ENCODE measurements at regions not wholly inside any gene's neighbourhood (a gene's known extent, or its start where the extent isn't known, plus 50 kb on each side); places are given as distances from the start of the nearest gene placed in this dataset.
"Not testable (repeated sequence)": the region's sequence is repeated elsewhere in the genome, so short reads cannot be mapped to it uniquely, and the experiment has no call there.

DNA sequence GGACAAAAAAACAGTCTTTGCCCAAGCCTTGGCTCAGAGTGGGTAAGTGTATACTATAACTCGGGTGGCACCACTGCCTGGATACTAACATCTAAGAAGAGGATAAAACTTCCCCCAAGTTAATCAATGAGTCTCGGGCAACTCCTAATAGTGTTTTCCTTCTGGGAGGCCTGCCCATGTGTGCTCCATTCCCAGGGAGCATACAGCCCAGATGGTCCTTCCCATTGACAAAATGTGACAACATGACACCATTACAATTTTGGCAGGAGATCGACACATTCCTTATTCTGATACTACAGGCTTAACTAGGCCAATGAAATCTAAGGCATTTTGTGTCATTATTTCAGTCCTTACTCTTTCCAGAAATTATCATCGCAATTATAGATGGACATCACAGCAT is 52.7 kb upstream of the CRIM1 start:
- H3K27me3 ChIP-seq (ENCODE audit: control insufficient read depth in 1 of 2, insufficient read depth in 2 of 2, low read length in 1 of 2) = no peaks in the 10 kb centered on the region
- H3K36me3 ChIP-seq (ENCODE audit: control insufficient read depth in 1 of 2, insufficient read depth in 2 of 2, low read length in 1 of 2) = no peaks in the 10 kb centered on the region
- intact Hi-C loops (cut with DNase I) = no loop called here
- no peaks in the 10 kb centered on the region for H3K9me3 ChIP-seq (ENCODE audit: control insufficient read depth, low read length)
- ATAC-seq (ENCODE audit: low FRiP score) (no peak), DNase-seq (no peak)
- H3K4me3 ChIP-seq (ENCODE audit: low read length in 2 of 2) = no peak overlapping the region
- WGBS, 2 donors = 75 to 76% methylated on average over 4 of the region's 4 CpGs
- H3K4me1 ChIP-seq (ENCODE audit: control insufficient read depth in 1 of 2, insufficient read depth in 2 of 2, low read length in 2 of 2) = no peaks in the 10 kb centered on the region
- H3K27ac ChIP-seq (ENCODE audit: low read depth in 1 of 2, low read length in 2 of 2) = no peak overlapping the region

DNA sequence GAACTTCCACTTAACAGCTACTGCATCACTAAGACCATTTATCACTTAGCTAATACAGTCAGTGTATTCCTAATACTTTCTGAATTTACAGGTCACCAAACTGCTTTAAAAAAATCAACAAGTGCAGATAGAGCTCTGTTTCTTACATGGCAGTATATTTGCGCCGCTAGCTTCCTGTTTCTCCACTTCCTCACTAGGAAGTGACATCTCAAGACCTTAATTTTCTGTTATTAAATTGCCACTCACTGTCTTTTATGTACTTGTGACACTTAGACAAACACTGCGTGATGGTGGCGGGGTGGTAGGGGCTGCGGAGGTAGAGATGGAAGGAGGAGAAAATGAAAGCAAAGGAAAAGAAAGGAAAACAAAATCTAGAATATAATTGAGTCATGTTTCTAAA is 53.7 kb upstream of the CRIM1 start:
- Histone ChIP-seq H3K36me3 (ENCODE audit: control insufficient read depth in 1 of 2, insufficient read depth in 2 of 2, low read length in 1 of 2) (no peaks in the 10 kb centered on the region), H3K27ac (ENCODE audit: low read depth in 1 of 2, low read length in 2 of 2) (no peak overlapping the region), H3K4me1 (ENCODE audit: control insufficient read depth in 1 of 2, insufficient read depth in 2 of 2, low read length in 2 of 2) (no peaks in the 10 kb centered on the region), H3K27me3 (ENCODE audit: control insufficient read depth in 1 of 2, insufficient read depth in 2 of 2, low read length in 1 of 2) (no peaks in the 10 kb centered on the region), H3K4me3 (ENCODE audit: low read length in 2 of 2) (no peak overlapping the region), H3K9me3 (ENCODE audit: control insufficient read depth, low read length) (no peaks in the 10 kb centered on the region)
- 69 to 82% methylated on average over 5 of the region's 5 CpGs for WGBS, 2 donors
- intact Hi-C loops (cut with DNase I) = no loop called here
- DNase-seq (no peak), ATAC-seq (ENCODE audit: low FRiP score) (no peak)

DNA sequence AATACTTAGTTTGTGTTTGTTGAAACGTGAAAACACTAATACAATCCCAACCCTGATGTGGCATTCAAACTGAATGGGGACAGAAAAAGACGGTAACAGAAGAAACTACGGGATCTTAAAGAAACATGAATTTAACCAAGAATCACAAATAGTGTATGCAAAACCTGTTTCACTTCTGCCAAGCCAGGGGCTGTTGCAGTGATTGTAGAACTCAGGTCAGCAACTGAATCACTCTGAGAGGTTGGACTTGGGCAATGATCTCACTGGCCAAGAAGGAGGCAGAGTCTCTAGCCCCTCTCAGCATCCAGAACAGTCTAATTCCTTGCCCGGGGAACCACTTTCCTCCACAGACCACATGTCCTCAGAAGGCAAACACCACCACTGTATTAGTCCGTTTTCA is 54.9 kb upstream of the CRIM1 start:
- Histone ChIP-seq H3K4me3 (ENCODE audit: low read length in 2 of 2) (no peak overlapping the region), H3K36me3 (ENCODE audit: control insufficient read depth in 1 of 2, insufficient read depth in 2 of 2, low read length in 1 of 2) (no peaks in the 10 kb centered on the region), H3K27ac (ENCODE audit: low read depth in 1 of 2, low read length in 2 of 2) (no peak overlapping the region), H3K9me3 (ENCODE audit: control insufficient read depth, low read length) (no peaks in the 10 kb centered on the region), H3K27me3 (ENCODE audit: control insufficient read depth in 1 of 2, insufficient read depth in 2 of 2, low read length in 1 of 2) (no peaks in the 10 kb centered on the region), H3K4me1 (ENCODE audit: control insufficient read depth in 1 of 2, insufficient read depth in 2 of 2, low read length in 2 of 2) (no peaks in the 10 kb centered on the region)
- DNase-seq (no peak), ATAC-seq (ENCODE audit: low FRiP score) (no peak)
- intact Hi-C loops (cut with DNase I) = no loop called here
- 81 to 83% methylated on average over 5 of the region's 5 CpGs for whole genome bisulfite sequencing, 2 donors

DNA sequence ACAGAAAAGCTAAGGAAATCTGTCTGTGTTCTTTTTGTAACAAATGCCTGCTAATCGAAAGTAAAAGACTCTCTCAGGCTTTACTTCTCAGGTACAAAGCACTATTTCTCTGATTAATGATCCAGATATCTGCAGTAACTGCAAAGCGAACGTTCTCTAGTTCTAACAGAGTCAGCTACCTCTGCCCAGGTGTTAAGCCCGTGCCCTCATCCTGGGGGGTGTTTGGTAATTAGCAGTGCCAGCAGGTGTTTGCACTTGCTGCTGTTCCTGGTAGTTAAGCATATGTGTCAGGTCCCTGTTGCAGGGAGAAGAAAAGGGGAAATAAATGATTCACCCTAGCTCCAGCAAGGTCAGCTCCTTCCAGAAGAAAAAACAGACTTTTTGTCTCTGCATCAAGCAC is 58.8 kb upstream of the CRIM1 start:
- intact Hi-C loops (cut with DNase I) = no loop called here
- Histone ChIP-seq H3K9me3 (ENCODE audit: control insufficient read depth, low read length) (no peaks in the 10 kb centered on the region), H3K27me3 (ENCODE audit: control insufficient read depth in 1 of 2, insufficient read depth in 2 of 2, low read length in 1 of 2) (no peaks in the 10 kb centered on the region), H3K4me3 (ENCODE audit: low read length in 2 of 2) (no peak overlapping the region), H3K27ac (ENCODE audit: low read depth in 1 of 2, low read length in 2 of 2) (no peak overlapping the region), H3K36me3 (ENCODE audit: control insufficient read depth in 1 of 2, insufficient read depth in 2 of 2, low read length in 1 of 2) (no peaks in the 10 kb centered on the region), H3K4me1 (ENCODE audit: control insufficient read depth in 1 of 2, insufficient read depth in 2 of 2, low read length in 2 of 2) (no peaks in the 10 kb centered on the region)
- ATAC-seq (ENCODE audit: low FRiP score) (no peak), DNase-seq (no peak)
- 52 to 53% methylated on average over 4 of the region's 4 CpGs for WGBS, 2 donors

DNA sequence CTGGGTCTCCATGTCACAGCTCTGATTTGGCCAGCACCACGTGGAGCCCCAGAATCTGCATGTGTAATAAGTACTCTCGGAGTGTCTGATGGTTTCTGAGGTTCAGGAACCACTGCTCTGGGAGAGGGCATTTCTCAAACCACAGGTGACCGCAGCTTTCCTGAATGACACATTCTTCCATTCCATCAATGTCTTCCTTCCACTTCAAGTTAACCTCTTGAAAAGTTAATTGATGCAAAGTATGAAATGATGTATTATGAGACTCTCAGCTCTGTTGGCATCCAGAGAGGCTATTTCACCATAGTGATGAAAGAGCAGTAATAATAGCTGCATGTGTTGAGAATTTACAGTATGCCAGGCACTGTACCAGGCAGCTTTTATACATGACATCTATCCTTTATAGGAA is 61.3 kb upstream of the CRIM1 start:
- no peak overlapping the region for H3K27ac ChIP-seq (ENCODE audit: low read depth in 1 of 2, low read length in 2 of 2)
- WGBS, 2 donors = 76 to 84% methylated on average over 3 of the region's 3 CpGs

DNA sequence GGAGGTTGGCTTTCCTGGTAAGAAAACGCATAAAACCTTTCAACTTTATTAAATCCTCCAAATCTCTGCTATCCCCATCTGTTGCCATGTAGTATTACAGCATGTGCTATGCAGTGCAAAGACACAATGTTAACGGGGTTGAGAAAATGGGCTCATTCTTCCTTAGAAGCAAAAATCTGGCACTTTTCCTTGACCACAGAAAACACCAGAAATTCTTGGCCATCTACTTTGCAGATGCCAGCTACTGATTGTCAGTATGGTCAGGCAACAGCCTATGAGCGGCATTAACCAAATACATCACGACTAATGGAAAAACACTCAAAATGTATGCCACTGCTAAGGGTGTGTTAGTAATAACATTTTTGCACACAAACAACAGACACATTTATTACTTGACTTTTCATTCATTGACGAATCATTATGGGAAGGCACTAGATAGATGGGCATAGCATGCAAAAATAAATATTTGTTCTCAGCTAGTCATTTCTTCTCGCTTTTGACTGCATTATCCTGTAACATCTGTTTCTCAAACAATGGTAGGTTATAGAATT is 65.2 kb upstream of the CRIM1 start:
- Histone ChIP-seq H3K27me3 (ENCODE audit: control insufficient read depth in 1 of 2, insufficient read depth in 2 of 2, low read length in 1 of 2) (no peaks in the 10 kb centered on the region), H3K4me3 (ENCODE audit: low read length in 2 of 2) (no peak overlapping the region), H3K9me3 (ENCODE audit: control insufficient read depth, low read length) (peaks cover 2% of the 10 kb centered on the region), H3K4me1 (ENCODE audit: control insufficient read depth in 1 of 2, insufficient read depth in 2 of 2, low read length in 2 of 2) (peaks cover 0 to 2% of the 10 kb centered on the region in 2 donors), H3K36me3 (ENCODE audit: control insufficient read depth in 1 of 2, insufficient read depth in 2 of 2, low read length in 1 of 2) (no peaks in the 10 kb centered on the region), H3K27ac (ENCODE audit: low read depth in 1 of 2, low read length in 2 of 2) (no peak overlapping the region)
- intact Hi-C loops (cut with DNase I) = no loop called here
- WGBS, 2 donors = 71 to 75% methylated on average over 6 of the region's 6 CpGs
- DNase-seq = no peak
- no peak for ATAC-seq (ENCODE audit: low FRiP score)

More for the DNA sequence above, 61.3 kb upstream of the CRIM1 start:
- no peak overlapping the region for H3K4me3 ChIP-seq (ENCODE audit: low read length in 2 of 2)
- no peaks in the 10 kb centered on the region for H3K27me3 ChIP-seq (ENCODE audit: control insufficient read depth in 1 of 2, insufficient read depth in 2 of 2, low read length in 1 of 2)
- H3K36me3 ChIP-seq (ENCODE audit: control insufficient read depth in 1 of 2, insufficient read depth in 2 of 2, low read length in 1 of 2) = no peaks in the 10 kb centered on the region
- DNase-seq (no peak), ATAC-seq (ENCODE audit: low FRiP score) (no peak)
- intact Hi-C loops (cut with DNase I) = no loop called here
- no peaks in the 10 kb centered on the region for H3K9me3 ChIP-seq (ENCODE audit: control insufficient read depth, low read length)
- no peaks in the 10 kb centered on the region for H3K4me1 ChIP-seq (ENCODE audit: control insufficient read depth in 1 of 2, insufficient read depth in 2 of 2, low read length in 2 of 2)

DNA sequence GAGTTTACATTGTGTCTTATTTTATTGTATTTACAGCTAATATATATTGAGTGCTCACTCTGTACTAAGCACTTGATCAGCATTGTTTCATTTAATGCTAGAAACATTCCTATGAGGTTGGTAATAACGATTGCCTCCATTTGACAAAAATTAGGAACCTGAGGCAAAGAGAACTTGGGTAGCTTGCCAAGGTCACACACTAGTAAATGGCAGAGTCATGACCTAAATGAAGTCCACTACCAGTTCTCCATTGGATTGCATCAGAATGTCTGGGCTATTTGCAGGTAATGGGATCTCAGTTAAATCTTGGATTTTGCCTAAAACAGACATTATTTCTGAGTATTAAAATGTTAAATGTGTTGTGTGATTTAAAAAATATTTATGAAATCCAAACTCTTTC is 65.8 kb upstream of the CRIM1 start:
- WGBS, 2 donors = 73 to 75% methylated on average over 1 of the region's 1 CpG
- Histone ChIP-seq H3K4me3 (ENCODE audit: low read length in 2 of 2) (no peak overlapping the region), H3K27me3 (ENCODE audit: control insufficient read depth in 1 of 2, insufficient read depth in 2 of 2, low read length in 1 of 2) (no peaks in the 10 kb centered on the region), H3K36me3 (ENCODE audit: control insufficient read depth in 1 of 2, insufficient read depth in 2 of 2, low read length in 1 of 2) (no peaks in the 10 kb centered on the region), H3K27ac (ENCODE audit: low read depth in 1 of 2, low read length in 2 of 2) (no peak overlapping the region), H3K9me3 (ENCODE audit: control insufficient read depth, low read length) (peaks cover 2% of the 10 kb centered on the region), H3K4me1 (ENCODE audit: control insufficient read depth in 1 of 2, insufficient read depth in 2 of 2, low read length in 2 of 2) (peaks cover 0 to 2% of the 10 kb centered on the region in 2 donors)
- intact Hi-C loops (cut with DNase I) = no loop called here
- DNase-seq (no peak), ATAC-seq (ENCODE audit: low FRiP score) (no peak)

DNA sequence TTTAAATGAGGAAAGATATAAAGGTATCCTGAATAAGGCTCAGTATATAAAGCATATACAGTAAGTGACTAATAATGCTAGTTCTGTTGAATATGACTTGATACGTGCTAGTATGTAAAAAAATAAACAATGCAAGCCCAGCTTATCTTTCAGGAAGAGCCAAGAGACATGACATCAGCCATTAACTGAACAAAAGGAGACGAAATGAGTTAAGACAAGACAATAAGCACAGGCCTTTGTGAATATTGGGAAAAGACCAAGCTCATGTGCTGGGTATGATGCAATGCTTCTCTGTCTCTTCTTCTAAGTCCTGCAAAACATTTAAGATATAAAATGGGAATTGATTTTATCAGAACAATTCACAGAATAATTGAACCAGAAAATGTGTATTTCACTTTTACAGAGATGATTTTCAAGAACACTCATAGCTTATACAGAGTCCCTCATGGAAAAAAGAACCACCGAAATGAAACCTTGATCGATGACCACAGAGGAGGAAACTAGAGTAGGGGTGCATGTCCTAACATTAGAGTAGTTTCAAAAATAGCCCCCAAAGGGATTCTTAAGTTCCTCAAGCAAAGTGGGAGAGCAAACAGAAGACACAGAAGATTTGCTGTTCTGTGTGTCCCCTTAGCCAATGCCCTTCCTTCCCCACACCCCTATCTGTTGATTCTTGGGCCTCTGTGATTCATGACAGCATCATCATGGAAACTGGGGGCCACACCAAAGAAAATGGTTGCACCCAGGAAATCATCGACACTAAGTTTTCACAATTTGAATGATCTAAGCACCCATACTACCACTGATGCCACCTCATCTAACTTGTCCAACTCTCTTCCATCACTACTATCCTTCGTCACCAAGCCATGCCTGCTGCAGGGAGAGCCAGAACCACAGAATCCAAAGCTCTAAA is 68.0 kb upstream of the CRIM1 start:
- DNase-seq = no peak
- no peak overlapping the region for H3K27ac ChIP-seq (ENCODE audit: low read depth in 1 of 2, low read length in 2 of 2)
- WGBS, 2 donors = 68% methylated on average over 6 of the region's 6 CpGs
- H3K4me1 ChIP-seq (ENCODE audit: control insufficient read depth in 1 of 2, insufficient read depth in 2 of 2, low read length in 2 of 2) = peaks cover 0 to 2% of the 10 kb centered on the region in 2 donors
- H3K4me3 ChIP-seq (ENCODE audit: low read length in 2 of 2) = no peak overlapping the region
- no peaks in the 10 kb centered on the region for H3K36me3 ChIP-seq (ENCODE audit: control insufficient read depth in 1 of 2, insufficient read depth in 2 of 2, low read length in 1 of 2)
- intact Hi-C loops (cut with DNase I) = no loop called here
- H3K9me3 ChIP-seq (ENCODE audit: control insufficient read depth, low read length) = peaks cover 2% of the 10 kb centered on the region
- no peaks in the 10 kb centered on the region for H3K27me3 ChIP-seq (ENCODE audit: control insufficient read depth in 1 of 2, insufficient read depth in 2 of 2, low read length in 1 of 2)
- no peak for ATAC-seq (ENCODE audit: low FRiP score)

DNA sequence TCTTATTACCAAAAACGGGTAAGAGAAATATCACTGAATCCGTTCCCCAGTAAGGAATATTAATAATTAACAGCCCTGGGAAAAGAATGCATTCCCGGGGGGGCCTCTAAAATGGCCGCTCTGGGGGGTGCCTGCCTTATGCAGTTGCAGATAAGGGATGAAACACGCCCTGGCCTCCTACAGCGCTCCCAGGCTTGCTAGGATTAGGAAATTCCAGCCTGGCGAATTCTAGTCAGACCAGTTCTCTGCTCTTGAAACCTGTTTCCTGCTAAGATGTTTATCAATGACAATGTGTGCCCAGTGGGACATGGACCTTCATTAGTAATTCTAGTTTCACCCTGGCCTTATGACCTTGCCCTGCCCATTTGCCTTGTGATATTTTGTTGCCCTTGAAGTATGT is 76.1 kb upstream of the CRIM1 start:
- WGBS, 2 donors = 76 to 84% methylated on average over 7 of the region's 7 CpGs
- H3K9me3 ChIP-seq (ENCODE audit: control insufficient read depth, low read length); H3K27me3 ChIP-seq (ENCODE audit: control insufficient read depth in 1 of 2, insufficient read depth in 2 of 2, low read length in 1 of 2); ATAC-seq (ENCODE audit: low FRiP score); H3K36me3 ChIP-seq (ENCODE audit: control insufficient read depth in 1 of 2, insufficient read depth in 2 of 2, low read length in 1 of 2); intact Hi-C loops (cut with DNase I); H3K4me3 ChIP-seq (ENCODE audit: low read length in 2 of 2); H3K27ac ChIP-seq (ENCODE audit: low read depth in 1 of 2, low read length in 2 of 2); DNase-seq; H3K4me1 ChIP-seq (ENCODE audit: control insufficient read depth in 1 of 2, insufficient read depth in 2 of 2, low read length in 2 of 2): not testable (repeated sequence)

Data from aorta (tissue), 5 donors.